ENCODE measurements at regions not wholly inside any gene's neighbourhood (a gene's known extent, or its start where the extent isn't known, plus 50 kb on each side); places are given as distances from the start of the nearest gene placed in this dataset.

DNA sequence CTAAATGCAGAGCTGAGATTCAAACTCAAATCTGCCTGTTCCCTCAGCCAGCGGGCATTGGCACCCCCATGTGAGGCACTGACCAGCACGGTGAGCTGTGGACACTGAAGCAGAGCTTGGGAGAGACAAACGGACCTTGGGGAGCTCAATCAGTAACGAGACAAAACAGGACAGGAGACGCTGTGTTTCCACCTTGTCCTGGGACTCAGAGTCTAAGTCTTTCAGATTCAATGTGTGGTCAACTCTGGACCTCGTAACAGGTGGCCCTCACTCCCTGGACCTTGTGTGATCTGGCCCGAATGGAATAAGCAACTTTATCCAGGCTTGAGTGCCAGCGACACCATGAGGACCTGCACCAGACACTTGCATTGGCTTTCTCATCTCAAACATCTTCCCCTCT, 232.5 kb downstream of the UACA start:
- intact Hi-C loops (cut with DNase I): no loop called here
- Histone ChIP-seq H3K4me3 (no peak overlapping the region), H3K9me3 (no peaks in the 10 kb centered on the region), H3K36me3 (no peaks in the 10 kb centered on the region), H3K27ac (no peak overlapping the region), H3K27me3 (no peaks in the 10 kb centered on the region), H3K4me1 (peaks cover 16% of the 10 kb centered on the region)
- TF ChIP-seq POLR2AphosphoS5 (IDR thresholded peaks at IDR 0.05; ENCODE audit: insufficient read depth in 1 of 2, low read depth in 1 of 2) (no peak), POLR2A (IDR thresholded peaks at IDR 0.05) (no peak)
- TF ChIP-seq, protein P1, sequence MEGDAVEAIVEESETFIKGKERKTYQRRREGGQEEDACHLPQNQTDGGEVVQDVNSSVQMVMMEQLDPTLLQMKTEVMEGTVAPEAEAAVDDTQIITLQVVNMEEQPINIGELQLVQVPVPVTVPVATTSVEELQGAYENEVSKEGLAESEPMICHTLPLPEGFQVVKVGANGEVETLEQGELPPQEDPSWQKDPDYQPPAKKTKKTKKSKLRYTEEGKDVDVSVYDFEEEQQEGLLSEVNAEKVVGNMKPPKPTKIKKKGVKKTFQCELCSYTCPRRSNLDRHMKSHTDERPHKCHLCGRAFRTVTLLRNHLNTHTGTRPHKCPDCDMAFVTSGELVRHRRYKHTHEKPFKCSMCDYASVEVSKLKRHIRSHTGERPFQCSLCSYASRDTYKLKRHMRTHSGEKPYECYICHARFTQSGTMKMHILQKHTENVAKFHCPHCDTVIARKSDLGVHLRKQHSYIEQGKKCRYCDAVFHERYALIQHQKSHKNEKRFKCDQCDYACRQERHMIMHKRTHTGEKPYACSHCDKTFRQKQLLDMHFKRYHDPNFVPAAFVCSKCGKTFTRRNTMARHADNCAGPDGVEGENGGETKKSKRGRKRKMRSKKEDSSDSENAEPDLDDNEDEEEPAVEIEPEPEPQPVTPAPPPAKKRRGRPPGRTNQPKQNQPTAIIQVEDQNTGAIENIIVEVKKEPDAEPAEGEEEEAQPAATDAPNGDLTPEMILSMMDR (IDR thresholded peaks at IDR 0.05): no peak
- peak in 1 of 2 donors; percentile 78 for DNase-seq (ENCODE audit: extremely low spot score in 2 of 2)

DNA sequence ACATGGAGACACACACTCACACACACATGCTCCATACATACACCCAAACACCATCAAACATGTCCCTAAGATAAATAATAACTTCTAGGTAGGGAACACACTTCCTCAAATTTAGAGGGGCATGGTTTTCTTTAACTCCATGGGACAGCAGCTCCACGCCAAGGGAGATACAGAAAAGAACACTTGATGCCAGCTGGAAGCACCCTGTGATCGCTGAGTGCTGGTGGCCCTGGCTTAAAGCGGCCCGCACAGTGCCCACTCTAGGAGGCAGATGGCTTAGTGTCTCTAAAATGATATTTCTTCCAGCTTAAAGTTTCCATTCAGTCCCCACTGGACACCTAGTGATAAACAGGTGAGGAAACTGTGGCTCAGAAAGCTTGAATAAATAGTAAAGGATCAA, 232.9 kb downstream of the UACA start:
- DNase-seq (ENCODE audit: extremely low spot score in 2 of 2): no peak
- TF ChIP-seq, protein P1 (IDR thresholded peaks at IDR 0.05): no peak
- TF ChIP-seq POLR2A (IDR thresholded peaks at IDR 0.05): no peak
- no peak for TF ChIP-seq POLR2AphosphoS5 (IDR thresholded peaks at IDR 0.05; ENCODE audit: insufficient read depth in 1 of 2, low read depth in 1 of 2)
- Histone ChIP-seq H3K27ac (no peak overlapping the region), H3K9me3 (no peaks in the 10 kb centered on the region), H3K36me3 (no peaks in the 10 kb centered on the region), H3K4me1 (peaks cover 20% of the 10 kb centered on the region), H3K4me3 (no peak overlapping the region), H3K27me3 (no peaks in the 10 kb centered on the region)
- intact Hi-C loops (cut with DNase I): no loop called here

DNA sequence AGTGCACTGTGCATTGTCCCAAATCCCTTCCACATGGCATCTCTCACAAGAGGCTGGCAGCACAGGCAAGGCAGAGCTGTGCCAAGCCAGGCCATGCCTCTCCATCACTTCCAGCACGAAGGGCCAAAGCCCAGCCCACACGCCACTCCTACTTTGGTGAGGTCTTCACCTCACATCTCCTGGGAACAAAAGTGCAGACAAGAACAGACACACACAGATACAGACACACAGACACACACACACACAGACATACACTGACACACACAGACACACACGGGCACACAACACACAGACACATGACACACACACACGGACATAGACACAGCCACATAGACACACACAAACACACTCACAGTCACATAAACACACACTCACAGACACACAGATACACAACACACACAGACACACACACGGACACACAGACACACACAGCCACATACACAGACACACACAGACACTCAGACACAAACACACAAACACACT, 233.3 kb downstream of the UACA start:
- H3K36me3 ChIP-seq: no peaks in the 10 kb centered on the region
- H3K4me3 ChIP-seq: no peak overlapping the region
- no peak overlapping the region for H3K27ac ChIP-seq
- intact Hi-C loops (cut with DNase I): no loop called here
- H3K9me3 ChIP-seq: no peaks in the 10 kb centered on the region
- H3K4me1 ChIP-seq: peaks cover 21% of the 10 kb centered on the region
- H3K27me3 ChIP-seq: no peaks in the 10 kb centered on the region
- TF ChIP-seq POLR2AphosphoS5 (IDR thresholded peaks at IDR 0.05; ENCODE audit: insufficient read depth in 1 of 2, low read depth in 1 of 2): no peak
- TF ChIP-seq, protein P1 (IDR thresholded peaks at IDR 0.05): no peak
- TF ChIP-seq POLR2A (IDR thresholded peaks at IDR 0.05): no peak
- peak in 1 of 2 donors; percentile 62 for DNase-seq (ENCODE audit: extremely low spot score in 2 of 2)

DNA sequence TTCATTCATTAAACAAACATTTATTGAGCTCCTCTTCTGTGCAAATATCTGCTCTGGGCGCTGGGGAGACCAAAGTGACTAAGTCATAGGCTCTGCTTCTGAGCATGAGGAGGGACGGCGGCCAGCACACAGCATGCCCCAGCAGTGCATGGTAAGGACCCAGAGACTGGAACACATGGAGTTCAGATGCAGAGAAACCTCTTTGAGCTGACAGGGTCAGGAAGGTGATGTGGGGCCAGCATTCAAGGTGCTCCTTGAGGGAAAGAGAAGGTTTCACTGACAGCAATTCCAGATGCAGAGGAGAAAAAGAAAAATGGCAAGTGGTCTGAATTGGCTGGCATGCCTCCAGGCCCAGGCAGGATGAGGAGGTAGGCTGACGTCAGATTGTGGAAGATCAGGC, 234.5 kb downstream of the UACA start:
- Histone ChIP-seq H3K9me3 (no peaks in the 10 kb centered on the region), H3K27me3 (no peaks in the 10 kb centered on the region), H3K4me3 (no peak overlapping the region), H3K27ac (no peak overlapping the region), H3K4me1 (peaks cover 21% of the 10 kb centered on the region), H3K36me3 (no peaks in the 10 kb centered on the region)
- intact Hi-C loops (cut with DNase I): no loop called here
- TF ChIP-seq POLR2AphosphoS5 (IDR thresholded peaks at IDR 0.05; ENCODE audit: insufficient read depth in 1 of 2, low read depth in 1 of 2) (no peak), POLR2A (IDR thresholded peaks at IDR 0.05) (no peak)
- TF ChIP-seq, protein P1 (IDR thresholded peaks at IDR 0.05): no peak
- DNase-seq (ENCODE audit: extremely low spot score in 2 of 2): peak in 1 of 2 donors; percentile 49

DNA sequence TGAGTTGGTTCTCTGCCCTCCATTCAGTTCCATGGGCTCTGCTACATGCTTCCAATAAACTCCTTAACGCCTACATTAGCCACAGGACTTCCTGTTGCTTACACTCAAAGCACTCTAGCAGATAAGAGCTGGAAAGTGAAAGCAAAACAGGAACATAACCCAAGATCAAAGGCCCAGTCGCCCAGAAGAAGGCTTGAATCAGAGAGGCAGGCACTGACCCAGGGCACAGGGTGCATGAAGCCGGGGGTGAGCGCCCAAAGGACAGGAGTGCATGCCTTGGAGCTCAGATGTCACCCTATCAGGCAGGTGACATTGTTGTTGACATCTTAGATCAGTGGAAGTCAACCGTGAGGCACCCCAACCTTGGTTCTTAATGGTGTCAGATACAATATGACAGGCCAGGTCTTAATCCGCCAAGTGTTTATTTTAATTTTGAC, 235.1 kb downstream of the UACA start:
- Histone ChIP-seq H3K36me3 (no peaks in the 10 kb centered on the region), H3K4me3 (no peak overlapping the region), H3K27ac (no peak overlapping the region), H3K9me3 (no peaks in the 10 kb centered on the region), H3K4me1 (peaks cover 21% of the 10 kb centered on the region), H3K27me3 (no peaks in the 10 kb centered on the region)
- TF ChIP-seq, protein P1 (IDR thresholded peaks at IDR 0.05): no peak
- no peak for TF ChIP-seq POLR2A (IDR thresholded peaks at IDR 0.05)
- TF ChIP-seq POLR2AphosphoS5 (IDR thresholded peaks at IDR 0.05; ENCODE audit: insufficient read depth in 1 of 2, low read depth in 1 of 2): no peak
- peak in 1 of 2 donors; percentile 42 for DNase-seq (ENCODE audit: extremely low spot score in 2 of 2)
- intact Hi-C loops (cut with DNase I): no loop called here
